Thyroid gland (tissue), 4 donors: ENCODE measurements at regions not wholly inside any gene's neighbourhood (a gene's known extent, or its start where the extent isn't known, plus 50 kb on each side); places are given as distances from the start of the nearest gene placed in this dataset.

ENCODE experiments used
- DNase-seq, 2 donors: peaks; one replicate each; pipeline ENCODE4 v3.0.0-alpha.2; 2019
- H3K27ac ChIP-seq, 3 donors: fragments of 200-600 bp; sonication (generic); 1 replicate in 2 of 3; 2 replicates in 1 of 3; pipeline ENCODE4 v1.5.1; 2016 to 2019; ENCODE audit warnings: mild to moderate bottlenecking in 1 of 3, moderate library complexity in 1 of 3
- H3K27me3 ChIP-seq: fragments of 200-600 bp; sonication (generic); one replicate; pipeline ENCODE4 v1.5.1; 2019
- H3K36me3 ChIP-seq, 2 donors: fragments of 200-600 bp; sonication (generic); one replicate each; pipeline ENCODE4 v1.5.1; 2016 to 2019
- H3K4me1 ChIP-seq, 2 donors: fragments of 200-600 bp; sonication (generic); one replicate each; pipeline ENCODE4 v1.5.1; 2017 to 2019
- H3K4me3 ChIP-seq, 3 donors: fragments of 200-600 bp; sonication (generic); replicated peaks in 1 of 3; 1 replicate in 2 of 3; 2 replicates in 1 of 3; pipeline ENCODE4 v1.5.1; 2016; ENCODE audit warnings: mild to moderate bottlenecking in 1 of 3
- H3K9me3 ChIP-seq: fragments of 200-600 bp; sonication (generic); one replicate; pipeline ENCODE4 v1.5.1; 2017
- CTCF ChIP-seq, 6 experiments: fragments of 200-600 bp in 3 of 6; fragments of 450-650 bp in 3 of 6; sonication (generic) in 3 of 6; IDR thresholded peaks; one replicate each; pipeline ENCODE4 v1.5.1; 2016 to 2019; ENCODE audit warnings: antibody characterized with exemption in 6 of 6, mild to moderate bottlenecking in 2 of 6, inconsistent platforms in 1 of 6, moderate library complexity in 1 of 6
- POLR2A ChIP-seq, 2 donors: fragments of 450-650 bp; IDR thresholded peaks; one replicate each; pipeline ENCODE4 v1.6.1; 2017; ENCODE audit warnings: antibody characterized with exemption in 2 of 2, mild to moderate bottlenecking in 2 of 2, moderate library complexity in 1 of 2
- WGBS, 2 donors: methylation state at CpG; one replicate each; pipeline ENCODE4 v1.1.5; 2017; 5-methylcytosine and 5-hydroxymethylcytosine counted together
- intact Hi-C: fragments of 100-400 bp; cut with DNase I; formaldehyde crosslinking; loops from one replicate; pipeline ENCODE4 v1.15.1; 2023

DNA sequence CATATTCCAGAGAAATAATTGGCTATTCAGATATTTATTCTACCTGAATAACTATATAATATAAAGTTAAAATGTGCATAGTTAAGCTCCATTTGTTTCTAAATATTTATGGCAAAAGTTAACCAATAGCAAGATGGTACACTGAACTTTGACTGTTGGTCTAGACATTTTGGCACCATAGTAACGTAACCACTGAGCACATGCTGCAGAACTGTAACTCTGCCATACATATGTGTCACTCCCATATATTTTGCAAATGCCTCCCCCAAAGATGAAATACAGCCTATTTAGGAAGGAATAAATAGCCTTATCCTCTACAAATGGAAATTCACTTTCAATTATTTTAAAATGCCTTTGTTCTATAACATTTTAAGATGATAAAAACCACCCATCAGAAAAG, 424.9 kb downstream of the CENPC start:
- H3K4me1 ChIP-seq = no peaks in the 10 kb centered on the region
- no peaks in the 10 kb centered on the region for H3K27me3 ChIP-seq
- H3K9me3 ChIP-seq = no peaks in the 10 kb centered on the region
- H3K4me3 ChIP-seq = no peak overlapping the region
- no peak overlapping the region for H3K27ac ChIP-seq
- intact Hi-C loops = no loop called here
- H3K36me3 ChIP-seq = no peaks in the 10 kb centered on the region
- no peak for TF ChIP-seq POLR2A (IDR thresholded peaks at IDR 0.05)
- no peak for TF ChIP-seq CTCF (IDR thresholded peaks at IDR 0.05)
- WGBS, 2 donors = 72 to 76% methylated on average over 1 of the region's 1 CpG
- no peak for DNase-seq

DNA sequence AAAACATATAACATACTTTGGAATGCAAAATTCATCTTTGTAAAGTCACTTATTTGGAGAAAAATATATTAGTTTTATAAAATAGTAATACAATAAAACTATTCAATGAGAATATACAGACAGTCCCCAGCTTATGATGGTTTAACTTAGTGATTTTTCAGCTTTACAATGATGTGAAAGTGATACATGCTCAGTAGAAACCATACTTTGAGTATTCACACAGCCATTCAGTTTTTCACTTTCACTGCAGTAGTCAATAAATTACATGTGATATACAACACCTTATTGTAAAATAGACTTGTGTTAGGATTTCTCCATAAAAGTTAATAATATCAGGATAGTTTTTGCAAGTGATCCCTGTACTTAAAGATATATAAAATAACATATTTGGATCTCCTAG, 436.0 kb downstream of the CENPC start:
- H3K4me3 ChIP-seq = no peak overlapping the region
- no peaks in the 10 kb centered on the region for H3K27me3 ChIP-seq
- no peak overlapping the region for H3K27ac ChIP-seq
- DNase-seq = no peak
- no peaks in the 10 kb centered on the region for H3K4me1 ChIP-seq
- H3K9me3 ChIP-seq = no peaks in the 10 kb centered on the region
- intact Hi-C loops = no loop called here
- H3K36me3 ChIP-seq = no peaks in the 10 kb centered on the region
- no peak for TF ChIP-seq POLR2A (IDR thresholded peaks at IDR 0.05)
- no peak for TF ChIP-seq CTCF (IDR thresholded peaks at IDR 0.05)

GRCh38 chr4:67106861-67107460, 438.3 kb downstream of the CENPC start:
- H3K27ac ChIP-seq = no peak overlapping the region

GRCh38 chr4:67104145-67104544, 441.2 kb downstream of the CENPC start:
- H3K36me3 ChIP-seq = no peaks in the 10 kb centered on the region
- WGBS, 2 donors = 48 to 50% methylated on average over 3 of the region's 3 CpGs
- no peak for DNase-seq
- intact Hi-C loops = no loop called here
- no peaks in the 10 kb centered on the region for H3K4me1 ChIP-seq
- TF ChIP-seq CTCF (IDR thresholded peaks at IDR 0.05) (no peak), POLR2A (IDR thresholded peaks at IDR 0.05) (no peak)
- no peak overlapping the region for H3K27ac ChIP-seq
- no peak overlapping the region for H3K4me3 ChIP-seq
- no peaks in the 10 kb centered on the region for H3K27me3 ChIP-seq
- H3K9me3 ChIP-seq = no peaks in the 10 kb centered on the region

More at GRCh38 chr4:67106861-67107460, 438.3 kb downstream of the CENPC start:
- intact Hi-C loops = no loop called here
- no peak for TF ChIP-seq POLR2A (IDR thresholded peaks at IDR 0.05)
- TF ChIP-seq CTCF (IDR thresholded peaks at IDR 0.05) = no peak
- WGBS, 2 donors = 41 to 62% methylated on average over 3 of the region's 3 CpGs
- no peak for DNase-seq
- Histone ChIP-seq H3K4me3 (no peak overlapping the region), H3K9me3 (no peaks in the 10 kb centered on the region), H3K4me1 (no peaks in the 10 kb centered on the region), H3K27me3 (no peaks in the 10 kb centered on the region), H3K36me3 (no peaks in the 10 kb centered on the region)

DNA sequence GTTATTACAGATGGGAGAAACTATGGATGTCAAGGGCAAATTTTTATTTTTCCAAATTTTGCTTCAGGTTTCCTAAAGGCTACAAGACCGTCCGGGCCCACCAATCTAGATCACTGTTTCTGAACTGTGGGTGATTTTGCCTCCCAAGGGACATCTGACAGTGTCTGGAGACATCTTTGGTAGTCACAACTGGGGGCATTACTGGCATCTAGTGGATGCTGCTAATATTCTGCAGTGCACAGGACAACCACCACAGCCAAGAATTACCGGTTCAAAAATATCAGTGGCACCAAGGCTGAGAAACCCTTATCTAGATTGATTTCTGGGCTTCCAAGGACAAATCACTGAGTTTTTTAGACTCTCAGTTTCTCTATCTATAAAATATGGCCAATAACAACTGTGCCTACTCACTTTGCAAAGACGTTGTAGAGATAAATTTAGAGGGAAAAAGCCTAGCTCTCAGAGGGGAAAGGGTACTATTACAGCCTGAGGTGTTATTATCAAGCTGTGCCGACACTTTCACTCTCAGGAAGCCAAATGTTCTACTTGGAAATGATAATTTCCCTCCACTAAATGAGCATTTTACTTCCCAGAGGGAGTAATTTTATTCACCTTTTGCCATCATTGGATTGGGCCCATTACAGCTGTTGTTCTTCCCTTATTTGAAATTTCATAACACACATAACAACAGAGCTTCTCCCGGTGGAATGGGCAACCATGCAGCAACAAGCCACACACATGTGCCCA, 442.1 kb downstream of the CENPC start:
- Histone ChIP-seq H3K9me3 (no peaks in the 10 kb centered on the region), H3K4me3 (no peak overlapping the region), H3K36me3 (no peaks in the 10 kb centered on the region), H3K4me1 (no peaks in the 10 kb centered on the region), H3K27me3 (no peaks in the 10 kb centered on the region), H3K27ac (no peak overlapping the region)
- intact Hi-C loops = no loop called here
- DNase-seq = no peak
- WGBS, 2 donors = 82 to 84% methylated on average over 6 of the region's 6 CpGs
- TF ChIP-seq POLR2A (IDR thresholded peaks at IDR 0.05) (no peak), CTCF (IDR thresholded peaks at IDR 0.05) (no peak)
